ENCODE measurements at regions not wholly inside any gene's neighbourhood (a gene's known extent, or its start where the extent isn't known, plus 50 kb on each side); places are given as distances from the start of the nearest gene placed in this dataset.

- no peak overlapping the region for H3K4me2 ChIP-seq (ENCODE audit: low read length)
- H3K9me3 ChIP-seq (ENCODE audit: control insufficient read depth, low read length): no peaks in the 10 kb centered on the region
- H3K27ac ChIP-seq: no peak overlapping the region
- no peaks in the 10 kb centered on the region for H3K36me3 ChIP-seq (ENCODE audit: control insufficient read depth, insufficient read depth, low read length)
- H2AFZ ChIP-seq: no peak overlapping the region
- no peak for TF ChIP-seq CTCF (IDR thresholded peaks at IDR 0.05)
- no peaks in the 10 kb centered on the region for H3K79me2 ChIP-seq
- no peaks in the 10 kb centered on the region for H3K4me1 ChIP-seq
- no peaks in the 10 kb centered on the region for H3K27me3 ChIP-seq (ENCODE audit: control insufficient read depth, insufficient read depth, low read length)
- H3K9ac ChIP-seq: no peak overlapping the region
- H3K4me3 ChIP-seq (ENCODE audit: low read depth, low read length): no peak overlapping the region
Measured at GRCh38 chr7:17685141-17685540, 255.2 kb downstream of the SNX13 start.

GRCh38 chr7:17687361-17687760 is 252.9 kb downstream of the SNX13 start:
- Histone ChIP-seq H3K9me3 (ENCODE audit: control insufficient read depth, low read length) (no peaks in the 10 kb centered on the region), H3K4me3 (ENCODE audit: low read depth, low read length) (no peak overlapping the region), H3K36me3 (ENCODE audit: control insufficient read depth, insufficient read depth, low read length) (no peaks in the 10 kb centered on the region), H3K79me2 (no peaks in the 10 kb centered on the region), H3K9ac (no peak overlapping the region), H3K27me3 (ENCODE audit: control insufficient read depth, insufficient read depth, low read length) (no peaks in the 10 kb centered on the region), H3K4me1 (no peaks in the 10 kb centered on the region), H2AFZ (no peak overlapping the region), H3K4me2 (ENCODE audit: low read length) (no peak overlapping the region), H3K27ac (no peak overlapping the region)
- TF ChIP-seq CTCF (IDR thresholded peaks at IDR 0.05): no peak

GRCh38 chr7:17689361-17689902 is 250.9 kb downstream of the SNX13 start:
- no peak overlapping the region for H3K27ac ChIP-seq
- H3K9ac ChIP-seq: no peak overlapping the region
- H3K9me3 ChIP-seq (ENCODE audit: control insufficient read depth, low read length): no peaks in the 10 kb centered on the region
- H3K27me3 ChIP-seq (ENCODE audit: control insufficient read depth, insufficient read depth, low read length): no peaks in the 10 kb centered on the region
- no peak overlapping the region for H3K4me3 ChIP-seq (ENCODE audit: low read depth, low read length)
- no peaks in the 10 kb centered on the region for H3K36me3 ChIP-seq (ENCODE audit: control insufficient read depth, insufficient read depth, low read length)
- H3K4me2 ChIP-seq (ENCODE audit: low read length): no peak overlapping the region
- TF ChIP-seq CTCF (IDR thresholded peaks at IDR 0.05): no peak
- no peak overlapping the region for H2AFZ ChIP-seq
- H3K4me1 ChIP-seq: no peaks in the 10 kb centered on the region
- H3K79me2 ChIP-seq: no peaks in the 10 kb centered on the region

- no peaks in the 10 kb centered on the region for H3K36me3 ChIP-seq (ENCODE audit: control insufficient read depth, insufficient read depth, low read length)
- no peak overlapping the region for H3K27ac ChIP-seq
- no peak overlapping the region for H3K4me2 ChIP-seq (ENCODE audit: low read length)
- no peaks in the 10 kb centered on the region for H3K9me3 ChIP-seq (ENCODE audit: control insufficient read depth, low read length)
- H3K27me3 ChIP-seq (ENCODE audit: control insufficient read depth, insufficient read depth, low read length): no peaks in the 10 kb centered on the region
- no peak overlapping the region for H3K9ac ChIP-seq
- no peaks in the 10 kb centered on the region for H3K4me1 ChIP-seq
- H3K4me3 ChIP-seq (ENCODE audit: low read depth, low read length): no peak overlapping the region
- no peak overlapping the region for H2AFZ ChIP-seq
- H3K79me2 ChIP-seq: no peaks in the 10 kb centered on the region
- TF ChIP-seq CTCF (IDR thresholded peaks at IDR 0.05): no peak
Measured at GRCh38 chr7:17690030-17690429, 250.3 kb downstream of the SNX13 start.

- Histone ChIP-seq H3K79me2 (no peaks in the 10 kb centered on the region), H3K36me3 (ENCODE audit: control insufficient read depth, insufficient read depth, low read length) (no peaks in the 10 kb centered on the region), H3K9me3 (ENCODE audit: control insufficient read depth, low read length) (no peaks in the 10 kb centered on the region), H3K9ac (no peak overlapping the region), H3K27ac (no peak overlapping the region), H3K4me2 (ENCODE audit: low read length) (no peak overlapping the region), H2AFZ (no peak overlapping the region), H3K4me1 (no peaks in the 10 kb centered on the region), H3K4me3 (ENCODE audit: low read depth, low read length) (no peak overlapping the region), H3K27me3 (ENCODE audit: control insufficient read depth, insufficient read depth, low read length) (no peaks in the 10 kb centered on the region)
- TF ChIP-seq CTCF (IDR thresholded peaks at IDR 0.05): no peak
Measured at GRCh38 chr7:17696422-17696821, 243.9 kb downstream of the SNX13 start.
